Activated T-helper 2 cell treated with anti-CD3 and anti-CD28 coated beads, Interferon-gamma antibody, Interleukin-2, Interleukin-4, amounts not matched to agents 10 μg/mL and 5 μg/mL and 100 μg/mL, durations not matched to agents 14 hours and 24 hours and 36 hours (primary cell): ENCODE measurements at regions not wholly inside any gene's neighbourhood (a gene's known extent, or its start where the extent isn't known, plus 50 kb on each side); places are given as distances from the start of the nearest gene placed in this dataset.
A peak's percentile ranks its signal among the peaks of the same experiment; 100 is the strongest.

Source experiments
- DNase-seq: peaks from one replicate; pipeline ENCODE4 v3.0.0; 2021; ENCODE audit warnings: low spot score
- H3K27ac Mint-ChIP-seq: one replicate; pipeline ENCODE4 v1.8.0; 2021; ENCODE audit warnings: mixed read lengths
- H3K27me3 Mint-ChIP-seq: one replicate; pipeline ENCODE4 v1.8.0; 2021; ENCODE audit warnings: low read depth, mixed read lengths
- H3K36me3 Mint-ChIP-seq: one replicate; pipeline ENCODE4 v1.8.0; 2021; ENCODE audit warnings: low read depth, mixed read lengths
- H3K4me1 Mint-ChIP-seq: one replicate; pipeline ENCODE4 v1.8.0; 2021; ENCODE audit warnings: low read depth, mixed read lengths
- H3K4me3 Mint-ChIP-seq: one replicate; pipeline ENCODE4 v1.8.0; 2021; ENCODE audit warnings: low read depth, mild to moderate bottlenecking, moderate library complexity, mixed read lengths
- H3K9me3 Mint-ChIP-seq: one replicate; pipeline ENCODE4 v1.8.0; 2021; ENCODE audit warnings: mixed read lengths
- intact Hi-C: fragments of 100-400 bp; cut with micrococcal nuclease; formaldehyde crosslinking; loops from one replicate; pipeline ENCODE4 v1.15.1; 2023

DNA sequence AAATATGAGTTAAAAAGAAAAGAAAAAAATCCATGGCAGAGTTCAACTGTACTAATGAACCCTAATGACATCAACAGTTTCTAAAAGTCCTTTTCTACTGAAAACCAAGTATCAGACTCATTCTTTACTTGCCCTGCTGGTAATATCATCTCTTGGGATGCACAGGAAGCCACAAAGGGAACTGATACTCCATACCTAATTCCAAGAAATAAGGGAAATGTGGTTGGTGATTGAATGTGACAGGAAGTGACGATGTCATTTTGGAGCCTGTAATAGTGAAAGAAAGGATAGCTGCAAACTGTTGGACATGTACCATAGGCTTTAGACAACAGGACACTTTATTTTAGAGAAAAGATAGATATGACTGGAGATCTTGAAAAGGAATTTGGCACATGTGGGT lies 98.7 kb upstream of the VAV3 start:
- peaks cover 4% of the 10 kb centered on the region for H3K36me3 Mint-ChIP-seq
- H3K27ac Mint-ChIP-seq, result no peak overlapping the region
- peaks cover 2% of the 10 kb centered on the region for H3K27me3 Mint-ChIP-seq
- DNase-seq, result no peak
- H3K4me3 Mint-ChIP-seq, result no peak overlapping the region
- intact Hi-C loops, result no loop called here
- peaks cover 22% of the 10 kb centered on the region for H3K4me1 Mint-ChIP-seq
- peaks cover 28% of the 10 kb centered on the region for H3K9me3 Mint-ChIP-seq

GRCh38 chr1:108059945-108060344 lies 95.0 kb upstream of the VAV3 start:
- DNase-seq, result no peak
- H3K27me3 Mint-ChIP-seq, result no peaks in the 10 kb centered on the region
- peaks cover 15% of the 10 kb centered on the region for H3K4me1 Mint-ChIP-seq
- intact Hi-C loops, result no loop called here
- no peak overlapping the region for H3K27ac Mint-ChIP-seq
- peaks cover 28% of the 10 kb centered on the region for H3K9me3 Mint-ChIP-seq
- H3K36me3 Mint-ChIP-seq, result peaks cover 4% of the 10 kb centered on the region
- H3K4me3 Mint-ChIP-seq, result no peak overlapping the region

- Mint-ChIP-seq H3K9me3 (peaks cover 17% of the 10 kb centered on the region), H3K27me3 (no peaks in the 10 kb centered on the region), H3K4me1 (peaks cover under 1% of the 10 kb centered on the region), H3K27ac (no peak overlapping the region), H3K36me3 (peaks cover 2% of the 10 kb centered on the region), H3K4me3 (no peak overlapping the region)
- intact Hi-C loops, result no loop called here
- no peak for DNase-seq
Measured at GRCh38 chr1:108057541-108057940, 92.6 kb upstream of the VAV3 start.

DNA sequence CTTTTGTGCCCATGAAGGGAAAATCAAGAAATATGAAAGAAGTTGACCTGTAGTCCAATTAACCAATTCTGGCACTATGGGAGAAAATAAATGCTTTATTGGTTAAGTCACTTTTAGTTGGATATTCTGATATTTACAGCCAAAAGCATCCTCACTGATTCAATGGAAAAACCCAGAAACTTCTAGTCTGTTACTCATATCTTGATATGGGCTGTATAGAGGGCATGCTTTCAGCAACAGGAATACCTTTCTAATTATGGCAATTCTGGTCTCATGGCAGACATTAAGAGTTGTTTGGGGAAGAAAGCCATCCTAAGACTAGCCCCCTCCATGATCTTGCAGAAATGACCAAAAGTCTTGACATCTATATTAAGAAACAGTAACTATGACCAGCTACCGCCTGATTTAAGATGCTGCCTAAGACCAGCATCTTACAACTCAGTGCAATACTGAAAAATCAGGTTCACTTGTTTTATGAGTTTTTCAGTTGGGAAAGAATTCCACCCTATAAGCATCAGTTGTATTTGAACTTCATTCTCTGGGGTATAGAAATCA lies 91.5 kb upstream of the VAV3 start:
- Mint-ChIP-seq H3K4me1 (no peaks in the 10 kb centered on the region), H3K36me3 (no peaks in the 10 kb centered on the region), H3K27ac (no peak overlapping the region), H3K4me3 (no peak overlapping the region), H3K27me3 (no peaks in the 10 kb centered on the region), H3K9me3 (peaks cover 8% of the 10 kb centered on the region)
- DNase-seq, result no peak
- intact Hi-C loops, result no loop called here

DNA sequence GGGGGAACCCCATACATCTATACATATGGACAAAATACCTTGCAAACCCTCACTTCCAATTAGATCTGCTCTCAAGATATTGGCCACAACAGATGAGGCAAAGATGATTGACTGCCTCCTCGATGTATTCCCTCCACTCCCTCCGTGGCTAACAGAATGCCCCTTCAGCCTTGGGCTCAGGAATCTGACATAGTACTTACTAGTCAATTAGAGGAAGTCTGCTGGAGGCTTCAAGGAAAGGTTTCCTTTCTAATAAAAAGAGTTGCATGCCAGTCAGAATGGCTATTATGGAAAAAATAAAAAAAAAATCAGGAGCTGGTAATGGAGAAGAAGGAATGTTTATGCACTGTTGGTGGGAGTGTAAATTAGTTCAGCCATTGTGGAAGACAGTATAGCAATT lies 90.4 kb upstream of the VAV3 start:
- Mint-ChIP-seq H3K27me3 (no peaks in the 10 kb centered on the region), H3K36me3 (no peaks in the 10 kb centered on the region), H3K4me3 (no peak overlapping the region), H3K27ac (no peak overlapping the region), H3K4me1 (no peaks in the 10 kb centered on the region), H3K9me3 (peaks cover 5% of the 10 kb centered on the region)
- DNase-seq, result no peak
- intact Hi-C loops, result no loop called here

- H3K4me1 Mint-ChIP-seq, result no peaks in the 10 kb centered on the region
- no peaks in the 10 kb centered on the region for H3K36me3 Mint-ChIP-seq
- DNase-seq, result no peak
- H3K9me3 Mint-ChIP-seq, result no peaks in the 10 kb centered on the region
- H3K27me3 Mint-ChIP-seq, result no peaks in the 10 kb centered on the region
- H3K27ac Mint-ChIP-seq, result no peak overlapping the region
- H3K4me3 Mint-ChIP-seq, result no peak overlapping the region
- intact Hi-C loops, result no loop called here
Measured at GRCh38 chr1:108054396-108054795, 89.4 kb upstream of the VAV3 start.

GRCh38 chr1:108053270-108054013 lies 88.5 kb upstream of the VAV3 start:
- H3K27me3 Mint-ChIP-seq, result no peaks in the 10 kb centered on the region
- no peaks in the 10 kb centered on the region for H3K9me3 Mint-ChIP-seq
- H3K36me3 Mint-ChIP-seq, result no peaks in the 10 kb centered on the region
- peaks cover 2% of the 10 kb centered on the region for H3K4me1 Mint-ChIP-seq
- H3K27ac Mint-ChIP-seq, result no peak overlapping the region
- no peak overlapping the region for H3K4me3 Mint-ChIP-seq
- intact Hi-C loops, result no loop called here
- DNase-seq, result no peak

DNA sequence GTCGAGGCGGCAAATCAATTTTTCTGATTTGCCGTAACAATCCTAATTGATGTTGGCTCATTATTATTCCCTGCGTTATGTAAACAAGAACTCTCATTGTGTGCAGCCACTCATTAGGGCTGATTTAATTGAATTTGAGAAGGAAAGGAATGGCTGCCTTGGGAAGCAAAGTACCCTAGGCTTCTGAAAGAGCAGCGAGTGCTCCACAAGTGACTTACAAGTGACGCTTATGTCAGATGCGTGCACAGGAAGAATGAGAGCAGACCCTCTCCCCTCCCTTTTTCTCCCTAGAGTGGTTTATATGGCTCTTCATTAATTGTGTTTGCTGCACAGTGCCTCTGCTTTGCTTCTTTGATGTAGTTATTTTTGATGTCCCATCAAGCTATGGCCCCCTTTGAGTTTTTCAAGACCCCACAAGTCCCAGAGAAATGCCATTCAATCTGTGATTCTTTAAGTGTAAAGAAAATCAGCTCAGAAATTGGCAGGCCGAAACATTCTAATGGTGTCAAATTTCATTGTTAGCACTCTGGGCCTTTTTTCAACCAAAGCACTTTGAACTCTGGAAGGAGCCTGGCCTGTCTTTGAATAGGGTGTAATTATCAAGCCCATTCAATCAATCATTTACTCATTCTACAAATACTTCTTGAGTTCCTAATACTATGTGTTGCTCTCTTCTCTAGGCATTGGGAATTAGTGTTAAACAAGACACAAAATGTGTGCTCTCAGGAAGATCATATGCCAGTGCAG lies 86.8 kb upstream of the VAV3 start:
- no peak overlapping the region for H3K27ac Mint-ChIP-seq
- H3K4me3 Mint-ChIP-seq, result no peak overlapping the region
- no peak for DNase-seq
- H3K27me3 Mint-ChIP-seq, result peaks cover 5% of the 10 kb centered on the region
- H3K4me1 Mint-ChIP-seq, result peaks cover 4% of the 10 kb centered on the region
- intact Hi-C loops, result loop anchor here (1.0 to 2.0 kb wide), 4 partner anchors 10 to 117 kb away; partner anchors contain the start of gene VAV3
- H3K9me3 Mint-ChIP-seq, result no peaks in the 10 kb centered on the region
- H3K36me3 Mint-ChIP-seq, result no peaks in the 10 kb centered on the region

DNA sequence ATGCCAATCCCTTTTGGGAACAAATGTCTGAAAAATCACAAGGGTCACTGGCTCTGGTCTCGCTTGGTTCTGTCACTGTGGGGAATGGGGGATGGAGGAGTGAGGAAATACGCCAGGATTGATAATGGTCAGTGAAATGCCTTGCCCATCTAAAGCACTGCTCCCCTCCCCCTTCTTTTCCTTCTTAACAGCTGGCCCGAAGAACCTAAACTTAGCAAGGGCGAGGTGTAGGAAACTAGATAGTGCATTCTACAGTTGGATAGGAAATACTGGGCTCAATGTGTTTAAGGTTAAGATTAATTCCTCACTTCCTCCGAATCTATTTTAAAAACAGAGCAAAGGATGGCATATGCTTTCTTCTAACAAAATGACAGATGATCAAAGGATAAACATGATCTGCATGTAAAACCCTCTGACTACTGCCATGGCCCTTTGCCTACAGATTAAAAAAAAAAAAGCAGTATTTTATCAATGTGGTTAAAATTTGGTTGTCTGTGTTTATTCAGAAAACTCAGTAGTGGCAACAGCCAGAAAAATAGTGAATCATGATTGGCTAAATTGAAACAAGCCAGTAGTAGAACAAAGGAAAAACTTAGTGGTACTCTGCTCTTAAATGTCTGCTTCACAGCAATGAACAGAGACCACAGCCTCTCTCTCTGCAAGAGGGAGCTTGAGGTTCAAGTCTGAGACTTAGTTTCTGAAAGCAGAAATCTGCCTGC lies 86.1 kb upstream of the VAV3 start:
- H3K36me3 Mint-ChIP-seq, result no peaks in the 10 kb centered on the region
- intact Hi-C loops, result loop anchor here (1.0 to 2.0 kb wide), 4 partner anchors 9 to 116 kb away; partner anchors contain the start of gene VAV3
- H3K4me3 Mint-ChIP-seq, result no peak overlapping the region
- peak overlapping the region; percentile 43 for H3K27ac Mint-ChIP-seq
- no peak for DNase-seq
- H3K27me3 Mint-ChIP-seq, result peaks cover 6% of the 10 kb centered on the region
- H3K4me1 Mint-ChIP-seq, result peaks cover 4% of the 10 kb centered on the region
- H3K9me3 Mint-ChIP-seq, result no peaks in the 10 kb centered on the region

DNA sequence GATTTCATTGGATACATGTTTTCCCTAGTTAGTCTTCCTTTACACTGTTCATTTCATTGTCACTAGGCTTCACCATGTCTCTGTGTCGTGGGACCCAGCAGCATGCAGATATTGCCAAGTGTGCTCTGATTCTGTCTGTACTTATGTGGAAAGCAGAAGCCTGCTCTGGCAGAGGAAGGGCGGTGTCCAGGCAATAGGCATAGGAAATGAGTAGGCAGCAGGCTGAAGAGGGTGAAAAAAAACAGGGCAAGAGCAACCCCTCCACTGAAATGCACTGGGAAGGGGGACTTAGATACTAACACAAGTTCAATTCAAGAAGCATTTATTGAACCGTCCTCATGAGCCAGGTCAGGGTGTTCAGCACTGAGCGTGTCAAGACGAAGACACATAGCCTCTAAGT lies 85.2 kb upstream of the VAV3 start:
- H3K27me3 Mint-ChIP-seq, result peaks cover 6% of the 10 kb centered on the region
- no peak for DNase-seq
- H3K9me3 Mint-ChIP-seq, result no peaks in the 10 kb centered on the region
- H3K4me1 Mint-ChIP-seq, result peaks cover 6% of the 10 kb centered on the region
- no peaks in the 10 kb centered on the region for H3K36me3 Mint-ChIP-seq
- H3K4me3 Mint-ChIP-seq, result no peak overlapping the region
- H3K27ac Mint-ChIP-seq, result no peak overlapping the region
- intact Hi-C loops, result loop anchor here (2.0 kb wide), 3 partner anchors 31 to 115 kb away; partner anchors contain the start of gene VAV3

- intact Hi-C loops, result no loop called here
- Mint-ChIP-seq H3K27me3 (peaks cover 6% of the 10 kb centered on the region), H3K4me1 (peaks cover 10% of the 10 kb centered on the region), H3K27ac (no peak overlapping the region), H3K36me3 (no peaks in the 10 kb centered on the region), H3K4me3 (no peak overlapping the region), H3K9me3 (no peaks in the 10 kb centered on the region)
- DNase-seq, result no peak
Measured at GRCh38 chr1:108049178-108049819, 84.3 kb upstream of the VAV3 start.
